ENCODE measurements at regions not wholly inside any gene's neighbourhood (a gene's known extent, or its start where the extent isn't known, plus 50 kb on each side); places are given as distances from the start of the nearest gene placed in this dataset.

DNA sequence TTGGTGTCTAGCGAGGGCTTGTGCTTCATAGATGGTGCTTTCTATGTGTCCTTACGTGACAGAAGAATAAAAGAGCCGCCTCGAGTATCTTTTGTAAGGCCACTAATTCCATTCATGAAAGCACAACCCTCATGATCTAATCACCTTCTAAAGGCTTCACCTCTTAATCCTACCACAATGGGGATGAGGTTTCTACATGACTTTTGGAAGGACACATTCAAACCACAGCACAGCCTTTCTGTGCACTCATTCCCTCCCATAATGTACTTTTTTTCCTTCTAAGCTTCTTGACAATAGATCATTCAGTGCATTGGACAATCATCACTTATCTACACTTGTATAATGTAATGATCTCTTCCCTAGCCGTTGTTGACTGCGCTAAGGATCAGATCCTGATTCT, 774.8 kb downstream of the BRINP1 start:
- SMC1A ChIA-PET (ENCODE audit: uncharacterized antibody, unreplicated experiment): interaction anchor here (1.3 kb wide), 1 partner anchor 10 kb away, joined by 3 read pairs; no protein-coding TSS in a partner anchor

More for the DNA sequence above, 774.8 kb downstream of the BRINP1 start:
- Histone ChIP-seq H3K79me2 (ENCODE audit: control insufficient read depth, insufficient read depth, low read length) (no peaks in the 10 kb centered on the region), H3K4me3 (no peak overlapping the region), H3K27me3 (replicated peaks in 1 of 2; ENCODE audit: control insufficient read depth in 2 of 2, insufficient read depth in 2 of 2, low read length in 1 of 2) (no peaks in the 10 kb centered on the region), H3K36me3 (ENCODE audit: control insufficient read depth in 2 of 2, insufficient read depth in 2 of 2, low read length in 1 of 2) (no peaks in the 10 kb centered on the region), H3K9me3 (replicated peaks; ENCODE audit: control insufficient read depth, insufficient read depth, low read length) (no peaks in the 10 kb centered on the region), H3K27ac (ENCODE audit: control insufficient read depth, insufficient read depth) (no peak overlapping the region), H4K20me1 (ENCODE audit: control insufficient read depth, insufficient read depth) (no peaks in the 10 kb centered on the region), H2AFZ (ENCODE audit: control insufficient read depth, low read depth, low read length) (no peak overlapping the region), H3K4me2 (ENCODE audit: control insufficient read depth, insufficient read depth) (no peak overlapping the region), H3K9ac (ENCODE audit: control insufficient read depth, insufficient read depth, low read length) (no peak overlapping the region), H3K4me1 (ENCODE audit: control insufficient read depth, insufficient read depth, low read length) (no peaks in the 10 kb centered on the region)
- ATAC-seq (no peak), FAIRE-seq (no peak), DNase-seq (ENCODE audit: low read depth, low spot score) (no peak)
- no TSS peak for BruUV-seq (replicated peaks)
- ChIA-PET RAD21 (ENCODE audit: unreplicated experiment) (no interaction called here), POLR2A (no interaction called here), CTCF (no interaction called here)
- WGBS (ENCODE audit: insufficient coverage, insufficient replicate concordance, low lambda C conversion rate, missing lambda C conversion rate): 39% methylated on average over 6 of the region's 6 CpGs
- intact Hi-C loops (cut with micrococcal nuclease; ENCODE audit: unreplicated experiment) (no loop called here), in situ Hi-C loops (cut with MboI) (no loop called here)
- TF ChIP-seq KLF5 (IDR thresholded peaks at IDR 0.05; ENCODE audit: partially characterized antibody) (no peak), SUPT20H (IDR thresholded peaks at IDR 0.05; ENCODE audit: borderline replicate concordance, control insufficient read depth, low read depth, low read length) (no peak), NR2C2 (IDR thresholded peaks at IDR 0.05; ENCODE audit: borderline replicate concordance, control insufficient read depth, insufficient read length, low read depth) (no peak), TCF7 (IDR thresholded peaks at IDR 0.05; ENCODE audit: borderline replicate concordance) (no peak), CHD1 (IDR thresholded peaks at IDR 0.05; ENCODE audit: low read depth, low read length) (no peak), SREBF2 (IDR thresholded peaks at IDR 0.05; ENCODE audit: low read length) (no peak), GABPA (IDR thresholded peaks at IDR 0.05; ENCODE audit: low read depth) (no peak), PML (IDR thresholded peaks at IDR 0.05; ENCODE audit: low read length) (no peak), ZNF24 (IDR thresholded peaks at IDR 0.05) (no peak), NFYB (IDR thresholded peaks at IDR 0.05; ENCODE audit: insufficient read depth, low read depth, low read length) (no peak), NFXL1 (IDR thresholded peaks at IDR 0.05; ENCODE audit: borderline replicate concordance) (no peak), FOXK2 (IDR thresholded peaks at IDR 0.05) (no peak), TBL1XR1 (IDR thresholded peaks at IDR 0.05; ENCODE audit: low read depth, low read length) (no peak)
- TF ChIP-seq, protein P1, sequence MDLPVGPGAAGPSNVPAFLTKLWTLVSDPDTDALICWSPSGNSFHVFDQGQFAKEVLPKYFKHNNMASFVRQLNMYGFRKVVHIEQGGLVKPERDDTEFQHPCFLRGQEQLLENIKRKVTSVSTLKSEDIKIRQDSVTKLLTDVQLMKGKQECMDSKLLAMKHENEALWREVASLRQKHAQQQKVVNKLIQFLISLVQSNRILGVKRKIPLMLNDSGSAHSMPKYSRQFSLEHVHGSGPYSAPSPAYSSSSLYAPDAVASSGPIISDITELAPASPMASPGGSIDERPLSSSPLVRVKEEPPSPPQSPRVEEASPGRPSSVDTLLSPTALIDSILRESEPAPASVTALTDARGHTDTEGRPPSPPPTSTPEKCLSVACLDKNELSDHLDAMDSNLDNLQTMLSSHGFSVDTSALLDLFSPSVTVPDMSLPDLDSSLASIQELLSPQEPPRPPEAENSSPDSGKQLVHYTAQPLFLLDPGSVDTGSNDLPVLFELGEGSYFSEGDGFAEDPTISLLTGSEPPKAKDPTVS (IDR thresholded peaks at IDR 0.05; ENCODE audit: low read depth, low read length): no peak

Measured in GM12878 (cell line).